ENCODE measurements at regions not wholly inside any gene's neighbourhood (a gene's known extent, or its start where the extent isn't known, plus 50 kb on each side); places are given as distances from the start of the nearest gene placed in this dataset.

GRCh38 chr4:101708293-101709039, 82.1 kb upstream of the BANK1 start:
- DNase-seq (ENCODE audit: low read depth), result peak; percentile 30
- no peak for TF ChIP-seq CTCF (conservative IDR thresholded peaks at IDR 0.05; ENCODE audit: low read depth, low read length)

GRCh38 chr4:101707596-101707995, 82.9 kb upstream of the BANK1 start:
- TF ChIP-seq CTCF (conservative IDR thresholded peaks at IDR 0.05; ENCODE audit: low read depth, low read length), result no peak
- peak; percentile 37 for DNase-seq (ENCODE audit: low read depth)
- no peak overlapping the region for H3K4me3 ChIP-seq (ENCODE audit: low read depth, low read length)

More at GRCh38 chr4:101708293-101709039, 82.1 kb upstream of the BANK1 start:
- no peak overlapping the region for H3K4me3 ChIP-seq (ENCODE audit: low read depth, low read length)

GRCh38 chr4:101706535-101707057, 83.9 kb upstream of the BANK1 start:
- no peak for TF ChIP-seq CTCF (conservative IDR thresholded peaks at IDR 0.05; ENCODE audit: low read depth, low read length)
- DNase-seq (ENCODE audit: low read depth), result no peak
- H3K4me3 ChIP-seq (ENCODE audit: low read depth, low read length), result no peak overlapping the region

GRCh38 chr4:101701551-101701950, 89.0 kb upstream of the BANK1 start:
- DNase-seq (ENCODE audit: low read depth), result no peak
- no peak overlapping the region for H3K4me3 ChIP-seq (ENCODE audit: low read depth, low read length)
- no peak for TF ChIP-seq CTCF (conservative IDR thresholded peaks at IDR 0.05; ENCODE audit: low read depth, low read length)

- no peak for TF ChIP-seq CTCF (conservative IDR thresholded peaks at IDR 0.05; ENCODE audit: low read depth, low read length)
- DNase-seq (ENCODE audit: low read depth), result no peak
- H3K4me3 ChIP-seq (ENCODE audit: low read depth, low read length), result no peak overlapping the region
These were observed 90.9 kb upstream of the BANK1 start for GRCh38 chr4:101699441-101700124.

- H3K4me3 ChIP-seq (ENCODE audit: low read depth, low read length), result no peak overlapping the region
- TF ChIP-seq CTCF (conservative IDR thresholded peaks at IDR 0.05; ENCODE audit: low read depth, low read length), result no peak
- DNase-seq (ENCODE audit: low read depth), result no peak
These were observed 93.3 kb upstream of the BANK1 start for GRCh38 chr4:101697266-101697665.
